K562 (cell line): ENCODE measurements at regions not wholly inside any gene's neighbourhood (a gene's known extent, or its start where the extent isn't known, plus 50 kb on each side); places are given as distances from the start of the nearest gene placed in this dataset.

Experiments
- ATAC-seq: fragments of 200-7000 bp; cut with Tn5 transposase; 3 replicates; pipeline ENCODE4 v1.9.1; 2020; ENCODE audit warnings: moderate library complexity
- BruUV-seq: library from RNA; stranded (reverse); fragments of 400-500 nt; replicated peaks from 2 replicates; lab custom pipeline; 2021; lab: Mats Ljungman, UMichigan
- CTCF ChIA-PET: fragments of 300-600 bp; formaldehyde crosslinking; extraction: SDS; loops from one replicate; lab custom pipeline; 2021; ENCODE audit warnings: low intra/inter-chr PET ratio; lab: Yijun Ruan, JAX
- POLR2A ChIA-PET: fragments of 300-600, 350-650 bp; sonication (Branson Sonifier 250); formaldehyde crosslinking; extraction: SDS; loops from one replicate; lab custom pipeline; 2021; ENCODE audit warnings: antibody characterized with exemption, inconsistent platforms; lab: Yijun Ruan, JAX
- DNase-seq, 4 experiments: peaks; one replicate each; pipeline versions ENCODE4 v3.0.0 to v3.0.0-alpha.2; 2011 to 2018; ENCODE audit warnings: low spot score in 3 of 4, mixed read lengths in 3 of 4; ENCODE audit errors: extremely low read depth in 1 of 4
- FAIRE-seq: peaks from 2 replicates; lab custom pipeline; 2011; peaks lifted over from hg19 to GRCh38; lab: Jason Lieb, UNC
- H2AFZ ChIP-seq: 2 replicates; pipeline ENCODE4 v1.6.0; 2011; ENCODE audit warnings: low read depth, low read length, control low read depth, inconsistent platforms
- H3K27ac ChIP-seq: fragments of 200-600 bp; 3 replicates; pipeline ENCODE4 v1.8.0; 2011; ENCODE audit warnings: low read depth, mild to moderate bottlenecking, control low read depth, inconsistent platforms, low read length, moderate library complexity, mixed read lengths; ENCODE audit errors: extremely low read depth
- H3K27me3 ChIP-seq, 2 experiments: fragments of 300-600 bp in 1 of 2; 2 replicates in 1 of 2; 3 replicates in 1 of 2; pipeline versions ENCODE4 v1.6.0 to v1.8.0; 2011; ENCODE audit warnings: inconsistent platforms in 2 of 2, low read length in 2 of 2, mild to moderate bottlenecking in 1 of 2, mixed read lengths in 1 of 2, moderate library complexity in 1 of 2; ENCODE audit not compliant: control insufficient read depth in 2 of 2, insufficient read depth in 2 of 2
- H3K36me3 ChIP-seq: fragments of 300-600 bp; 3 replicates; pipeline ENCODE4 v1.8.0; 2011; ENCODE audit warnings: mild to moderate bottlenecking, low read length, inconsistent platforms; ENCODE audit not compliant: control insufficient read depth, insufficient read depth
- H3K4me1 ChIP-seq, 2 experiments: fragments of 200-600 bp in 1 of 2; replicated peaks in 1 of 2; 2 replicates in 1 of 2; 3 replicates in 1 of 2; pipeline versions ENCODE4 v1.5.1 to v1.8.0; 2011; ENCODE audit warnings: inconsistent platforms in 2 of 2, low read length in 2 of 2, mild to moderate bottlenecking in 1 of 2, mixed read lengths in 1 of 2, moderate library complexity in 1 of 2; ENCODE audit not compliant: control insufficient read depth in 2 of 2, insufficient read depth in 2 of 2
- H3K4me2 ChIP-seq: 2 replicates; pipeline ENCODE4 v1.6.1; 2011; ENCODE audit warnings: low read length, control low read depth, inconsistent platforms, mixed read lengths; ENCODE audit not compliant: insufficient read depth
- H3K4me3 ChIP-seq: fragments of 200-600 bp; sonication (generic), shearing (Covaris generic); 2 replicates; pipeline ENCODE4 v1.5.1; 2016; ENCODE audit warnings: control low read depth, inconsistent platforms
- H3K79me2 ChIP-seq: fragments of 200-600 bp; 3 replicates; pipeline ENCODE4 v1.8.0; 2011; ENCODE audit warnings: low read length, inconsistent platforms; ENCODE audit not compliant: control insufficient read depth, insufficient read depth
- H3K9ac ChIP-seq, 2 experiments: 2 replicates each; pipeline versions ENCODE4 v1.6.0 to v1.6.1; 2011; ENCODE audit warnings: low read depth in 2 of 2, low read length in 2 of 2, control low read depth in 1 of 2, inconsistent platforms in 1 of 2, mild to moderate bottlenecking in 1 of 2, mixed read lengths in 1 of 2; ENCODE audit not compliant: insufficient read depth in 1 of 2
- H3K9me1 ChIP-seq: one replicate; pipeline ENCODE4 v1.6.0; 2011; ENCODE audit warnings: inconsistent platforms, mild to moderate bottlenecking, low read length, moderate library complexity; ENCODE audit not compliant: control insufficient read depth, insufficient read depth
- H3K9me3 ChIP-seq: replicated peaks from 2 replicates; pipeline ENCODE4 v1.5.1; 2011; ENCODE audit warnings: low read depth, low read length, inconsistent platforms; ENCODE audit not compliant: control insufficient read depth, insufficient read depth
- H4K20me1 ChIP-seq: replicated peaks from 2 replicates; pipeline ENCODE4 v1.6.1; 2011; ENCODE audit warnings: low read length, inconsistent platforms, mixed read lengths; ENCODE audit not compliant: control insufficient read depth, insufficient read depth
- CREB1 ChIP-seq, 2 experiments: sonication (generic) in 1 of 2; formaldehyde crosslinking in 1 of 2; IDR thresholded peaks; 2 replicates each; pipeline versions ENCODE4 v1.6.1 to v1.8.0; 2012 to 2022; ENCODE audit warnings: inconsistent platforms in 1 of 2, mild to moderate bottlenecking in 1 of 2, missing genetic modification reagents in 1 of 2, moderate library complexity in 1 of 2
- DPF2 ChIP-seq: fragments of 450-650 bp; IDR thresholded peaks from 2 replicates; pipeline ENCODE4 v1.6.1; 2016
- GTF2E2 ChIP-seq: fragments of 200-800 bp; sonication (Bioruptor generic); IDR thresholded peaks from 2 replicates; pipeline ENCODE4 v1.6.1; 2016; ENCODE audit warnings: missing genetic modification characterization, missing compliant biosample characterization
- MED1 ChIP-seq: sonication (generic); formaldehyde crosslinking; IDR thresholded peaks from 2 replicates; pipeline ENCODE4 v1.8.1; 2023; ENCODE audit warnings: missing genetic modification reagents, borderline replicate concordance
- TSHZ1 ChIP-seq: fragments of 250-450 bp; sonication (Bioruptor Pico); IDR thresholded peaks from 2 replicates; pipeline ENCODE4 v1.4.0; 2020; ENCODE audit warnings: mild to moderate bottlenecking, moderate library complexity
- WGBS: fragments of 100-300 bp; shearing (Covaris generic); methylation state at CpG from one replicate; pipeline ENCODE4 v1.1.6; 2016; ENCODE audit warnings: low coverage, mixed read lengths; ENCODE audit not compliant: insufficient coverage; ENCODE audit errors: missing lambda C conversion rate; 5-methylcytosine and 5-hydroxymethylcytosine counted together
- in situ Hi-C: fragments of 300-500 bp; cut with MboI; formaldehyde crosslinking; loops from 4 replicates; pipeline ENCODE4 v1.15.0; 2018; ENCODE audit warnings: inconsistent platforms, mixed read lengths
- intact Hi-C: fragments of 100-400 bp; cut with micrococcal nuclease; formaldehyde crosslinking; loops from 2 replicates; pipeline ENCODE4 v1.14.2; 2022
- TF ChIP-seq, protein P1 (sequence below): fragments of 450-650 bp; formaldehyde crosslinking; IDR thresholded peaks from 2 replicates; pipeline ENCODE4 v1.4.0; 2020; ENCODE audit warnings: mild to moderate bottlenecking, moderate library complexity

GRCh38 chr2:157930728-157931127, 54.6 kb upstream of the ACVR1 start:
- no peaks in the 10 kb centered on the region for H3K79me2 ChIP-seq
- DNase-seq (no peak), ATAC-seq (no peak), FAIRE-seq (no peak)
- WGBS, result 66% methylated on average over 2 of the region's 2 CpGs
- H3K4me3 ChIP-seq, result no peak overlapping the region
- in situ Hi-C loops (no loop called here), intact Hi-C loops (loop anchor here (1.0 to 2.0 kb wide), 4 partner anchors 31 to 606 kb away; partner anchors contain the start of genes ACVR1 and ERMN)
- H3K27ac ChIP-seq, result peak overlapping the region; percentile 80
- no peaks in the 10 kb centered on the region for H3K27me3 ChIP-seq
- CTCF ChIA-PET, result no interaction called here
- no peaks in the 10 kb centered on the region for H3K36me3 ChIP-seq
- no TSS peak for BruUV-seq
- no peaks in the 10 kb centered on the region for H3K9me3 ChIP-seq
- H2AFZ ChIP-seq, result peak overlapping the region; percentile 75; the same call in 1 of the 2 replicates
- POLR2A ChIA-PET, result interaction anchor here (0.6 kb wide), 1 partner anchor 253 kb away, joined by 3 read pairs; no protein-coding TSS in a partner anchor
- H3K9me1 ChIP-seq, result no peaks in the 10 kb centered on the region
- peaks cover 14 to 84% of the 10 kb centered on the region in 2 experiments for H3K4me1 ChIP-seq
- TF ChIP-seq DPF2, result no peak
- TF ChIP-seq GTF2E2, result 0 out of 2 replicates have a peak, but pooled peaks have one; percentile 42
- H4K20me1 ChIP-seq, result no peaks in the 10 kb centered on the region
- no peak overlapping the region for H3K4me2 ChIP-seq
- H3K9ac ChIP-seq, result peak overlapping the region in 1 of 2 experiments; percentile 29; a peak in 2 of 4 replicates

DNA sequence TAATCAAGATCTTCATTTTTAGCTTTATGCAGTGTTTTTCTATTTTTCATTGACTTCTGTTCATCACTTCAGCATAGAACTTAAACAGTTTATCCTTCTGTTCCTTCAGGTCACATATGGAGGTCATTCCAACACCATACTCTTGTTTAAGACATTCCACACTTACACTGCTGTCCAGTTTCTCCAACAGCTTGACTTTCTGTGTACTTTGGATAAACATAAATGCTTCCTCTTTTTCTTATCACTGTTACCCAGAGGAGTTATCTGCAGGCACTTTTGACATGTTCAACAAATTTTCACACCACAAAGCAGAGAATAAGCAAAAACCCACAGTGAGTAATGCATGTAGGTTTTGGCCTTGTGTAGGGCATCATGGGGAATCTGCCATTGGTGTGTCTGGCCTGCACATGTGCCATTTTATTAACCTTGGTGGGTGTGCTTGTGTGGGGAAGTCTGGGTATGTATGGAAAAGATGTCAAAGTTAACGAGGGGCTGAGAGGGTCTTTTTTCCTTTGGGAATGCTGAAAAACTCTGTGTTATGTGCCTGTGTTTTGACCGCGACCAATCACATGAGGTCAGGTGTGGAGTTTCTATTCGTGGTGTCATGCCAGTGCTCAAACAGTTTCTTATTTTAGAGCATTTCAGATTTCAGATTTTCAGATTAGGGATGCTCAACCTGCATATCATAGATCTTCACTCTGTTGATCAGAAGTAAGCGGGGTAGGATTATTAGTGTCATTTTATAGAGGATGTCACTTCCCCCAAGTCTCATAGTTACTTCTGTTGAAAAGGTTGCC, 53.9 kb upstream of the ACVR1 start:
- Histone ChIP-seq H3K9me3 (no peaks in the 10 kb centered on the region), H3K4me3 (no peak overlapping the region), H3K27ac (peak overlapping the region; percentile 80), H3K9me1 (no peaks in the 10 kb centered on the region), H3K27me3 (no peaks in the 10 kb centered on the region), H2AFZ (peak overlapping the region; percentile 75), H3K79me2 (no peaks in the 10 kb centered on the region), H3K4me1 (peaks cover 10 to 82% of the 10 kb centered on the region in 2 experiments), H3K9ac (peak overlapping the region in 1 of 2 experiments; percentile 29; a peak in 2 of 4 replicates), H4K20me1 (no peaks in the 10 kb centered on the region), H3K36me3 (no peaks in the 10 kb centered on the region), H3K4me2 (peak overlapping the region; percentile 33; the same call in 1 of the 2 replicates)
- intact Hi-C loops, result loop anchor here (1.0 to 2.0 kb wide), 4 partner anchors 31 to 605 kb away; partner anchors contain the start of genes ACVR1 and ERMN
- DNase-seq, result peak; percentile 41 to 93 (median 58)
- in situ Hi-C loops, result no loop called here
- POLR2A ChIA-PET, result interaction anchor here (0.6 to 1.3 kb wide), 5 partner anchors 8 to 179 kb away, joined by 3 to 6 read pairs (median 4); no protein-coding TSS in a partner anchor
- peak; percentile 95 for FAIRE-seq
- WGBS, result 54% methylated on average over 5 of the region's 5 CpGs
- ATAC-seq, result peak; percentile 93
- CTCF ChIA-PET, result no interaction called here
- BruUV-seq, result no TSS peak
- TF ChIP-seq TSHZ1 (CRISPR knock-in tag) (0 out of 2 replicates have a peak, but pooled peaks have one; percentile 34), CREB1 (IDR thresholded peaks at IDR 0.05) (peak; percentile 87), CREB1 (CRISPR knock-in tag; IDR thresholded peaks at IDR 0.05) (peak; percentile 23; the same call in 1 of the 2 replicates), MED1 (CRISPR knock-in tag) (no peak)
- TF ChIP-seq, protein P1, sequence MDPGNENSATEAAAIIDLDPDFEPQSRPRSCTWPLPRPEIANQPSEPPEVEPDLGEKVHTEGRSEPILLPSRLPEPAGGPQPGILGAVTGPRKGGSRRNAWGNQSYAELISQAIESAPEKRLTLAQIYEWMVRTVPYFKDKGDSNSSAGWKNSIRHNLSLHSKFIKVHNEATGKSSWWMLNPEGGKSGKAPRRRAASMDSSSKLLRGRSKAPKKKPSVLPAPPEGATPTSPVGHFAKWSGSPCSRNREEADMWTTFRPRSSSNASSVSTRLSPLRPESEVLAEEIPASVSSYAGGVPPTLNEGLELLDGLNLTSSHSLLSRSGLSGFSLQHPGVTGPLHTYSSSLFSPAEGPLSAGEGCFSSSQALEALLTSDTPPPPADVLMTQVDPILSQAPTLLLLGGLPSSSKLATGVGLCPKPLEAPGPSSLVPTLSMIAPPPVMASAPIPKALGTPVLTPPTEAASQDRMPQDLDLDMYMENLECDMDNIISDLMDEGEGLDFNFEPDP (CRISPR knock-in tag), result no peak
